ENCODE measurements at regions not wholly inside any gene's neighbourhood (a gene's known extent, or its start where the extent isn't known, plus 50 kb on each side); places are given as distances from the start of the nearest gene placed in this dataset.

DNA sequence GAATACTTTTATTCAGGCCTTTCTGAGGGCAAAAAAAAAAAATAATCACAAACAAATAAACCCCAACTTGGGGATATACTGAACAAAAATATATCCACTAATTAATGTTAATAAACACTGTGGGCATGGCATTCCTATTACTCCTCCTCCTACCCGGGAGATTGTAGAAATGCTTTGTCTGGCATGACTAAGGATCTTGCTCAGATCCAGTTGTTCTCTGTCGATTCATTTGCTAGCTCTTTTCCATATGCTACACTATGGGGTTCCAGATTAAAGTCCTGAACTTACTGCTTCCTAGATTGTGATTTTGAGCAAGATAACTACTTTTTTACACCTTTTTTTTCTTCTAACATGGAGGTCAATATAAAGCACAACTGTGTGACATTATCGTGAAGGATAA lies 102.2 kb upstream of the PRR16 start:
- Mint-ChIP-seq H3K27me3 (no peaks in the 10 kb centered on the region), H3K4me3 (no peak overlapping the region), H3K4me1 (ENCODE audit: low read depth) (no peaks in the 10 kb centered on the region), H3K9me3 (peaks cover 5% of the 10 kb centered on the region), H3K27ac (no peak overlapping the region), H3K36me3 (ENCODE audit: low read depth) (no peaks in the 10 kb centered on the region)
- H3K4me3 ChIP-seq (ENCODE audit: low read length): no peak overlapping the region
- ChIA-PET CTCF (no interaction called here), POLR2A (no interaction called here)
- no peak for DNase-seq
- TF ChIP-seq, protein P1, sequence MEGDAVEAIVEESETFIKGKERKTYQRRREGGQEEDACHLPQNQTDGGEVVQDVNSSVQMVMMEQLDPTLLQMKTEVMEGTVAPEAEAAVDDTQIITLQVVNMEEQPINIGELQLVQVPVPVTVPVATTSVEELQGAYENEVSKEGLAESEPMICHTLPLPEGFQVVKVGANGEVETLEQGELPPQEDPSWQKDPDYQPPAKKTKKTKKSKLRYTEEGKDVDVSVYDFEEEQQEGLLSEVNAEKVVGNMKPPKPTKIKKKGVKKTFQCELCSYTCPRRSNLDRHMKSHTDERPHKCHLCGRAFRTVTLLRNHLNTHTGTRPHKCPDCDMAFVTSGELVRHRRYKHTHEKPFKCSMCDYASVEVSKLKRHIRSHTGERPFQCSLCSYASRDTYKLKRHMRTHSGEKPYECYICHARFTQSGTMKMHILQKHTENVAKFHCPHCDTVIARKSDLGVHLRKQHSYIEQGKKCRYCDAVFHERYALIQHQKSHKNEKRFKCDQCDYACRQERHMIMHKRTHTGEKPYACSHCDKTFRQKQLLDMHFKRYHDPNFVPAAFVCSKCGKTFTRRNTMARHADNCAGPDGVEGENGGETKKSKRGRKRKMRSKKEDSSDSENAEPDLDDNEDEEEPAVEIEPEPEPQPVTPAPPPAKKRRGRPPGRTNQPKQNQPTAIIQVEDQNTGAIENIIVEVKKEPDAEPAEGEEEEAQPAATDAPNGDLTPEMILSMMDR (IDR thresholded peaks at IDR 0.05): no peak
- H3K4me1 ChIP-seq (ENCODE audit: insufficient read depth, low read length): no peaks in the 10 kb centered on the region
- H3K27ac ChIP-seq (ENCODE audit: low read depth in 1 of 2, low read length in 2 of 2): no peak overlapping the region
- H3K36me3 ChIP-seq (ENCODE audit: insufficient read depth, low read length): no peaks in the 10 kb centered on the region
- no peak for ATAC-seq (ENCODE audit: poor library complexity)
- H3K9me3 ChIP-seq (ENCODE audit: control insufficient read depth in 1 of 2, insufficient read depth in 1 of 2, low read length in 2 of 2): no peaks in the 10 kb centered on the region
- intact Hi-C loops (cut with DNase I, micrococcal nuclease): no loop called here
- H3K27me3 ChIP-seq (ENCODE audit: control insufficient read depth in 1 of 2, insufficient read depth in 2 of 2, low read length in 2 of 2): no peaks in the 10 kb centered on the region

- Histone ChIP-seq H3K4me3 (ENCODE audit: low read length) (no peak overlapping the region), H3K36me3 (ENCODE audit: insufficient read depth, low read length) (no peaks in the 10 kb centered on the region), H3K27ac (ENCODE audit: low read depth in 1 of 2, low read length in 2 of 2) (no peak overlapping the region), H3K27me3 (ENCODE audit: control insufficient read depth in 1 of 2, insufficient read depth in 2 of 2, low read length in 2 of 2) (no peaks in the 10 kb centered on the region), H3K9me3 (ENCODE audit: control insufficient read depth in 1 of 2, insufficient read depth in 1 of 2, low read length in 2 of 2) (no peaks in the 10 kb centered on the region), H3K4me1 (ENCODE audit: insufficient read depth, low read length) (no peaks in the 10 kb centered on the region)
- ATAC-seq (ENCODE audit: poor library complexity) (no peak), DNase-seq (no peak)
- TF ChIP-seq, protein P1 (IDR thresholded peaks at IDR 0.05): no peak
- POLR2A ChIA-PET: no interaction called here
- Mint-ChIP-seq H3K36me3 (ENCODE audit: low read depth) (no peaks in the 10 kb centered on the region), H3K4me3 (no peak overlapping the region), H3K4me1 (ENCODE audit: low read depth) (no peaks in the 10 kb centered on the region), H3K27ac (no peak overlapping the region), H3K27me3 (no peaks in the 10 kb centered on the region), H3K9me3 (peaks cover 5% of the 10 kb centered on the region)
- intact Hi-C loops (cut with DNase I, micrococcal nuclease): no loop called here
- CTCF ChIA-PET: no interaction called here
Measured at GRCh38 chr5:120362426-120362825, 101.7 kb upstream of the PRR16 start.

- no peaks in the 10 kb centered on the region for H3K4me1 ChIP-seq (ENCODE audit: insufficient read depth, low read length)
- CTCF ChIA-PET: no interaction called here
- Mint-ChIP-seq H3K27me3 (no peaks in the 10 kb centered on the region), H3K36me3 (ENCODE audit: low read depth) (no peaks in the 10 kb centered on the region), H3K4me1 (ENCODE audit: low read depth) (no peaks in the 10 kb centered on the region), H3K4me3 (no peak overlapping the region), H3K9me3 (peaks cover 5% of the 10 kb centered on the region), H3K27ac (no peak overlapping the region)
- TF ChIP-seq, protein P1 (IDR thresholded peaks at IDR 0.05): no peak
- intact Hi-C loops (cut with DNase I, micrococcal nuclease): no loop called here
- peaks cover 0 to 16% of the 10 kb centered on the region in 2 experiments for H3K9me3 ChIP-seq (ENCODE audit: control insufficient read depth in 1 of 2, insufficient read depth in 1 of 2, low read length in 2 of 2)
- no peak overlapping the region for H3K27ac ChIP-seq (ENCODE audit: low read depth in 1 of 2, low read length in 2 of 2)
- POLR2A ChIA-PET: no interaction called here
- no peak for ATAC-seq (ENCODE audit: poor library complexity)
- no peaks in the 10 kb centered on the region for H3K27me3 ChIP-seq (ENCODE audit: control insufficient read depth in 1 of 2, insufficient read depth in 2 of 2, low read length in 2 of 2)
- no peak overlapping the region for H3K4me3 ChIP-seq (ENCODE audit: low read length)
- no peak for DNase-seq
- no peaks in the 10 kb centered on the region for H3K36me3 ChIP-seq (ENCODE audit: insufficient read depth, low read length)
Measured at GRCh38 chr5:120365656-120366446, 98.2 kb upstream of the PRR16 start.

Data from CD4-positive, alpha-beta T cell (primary cell).